HCEC 1CT (cell line): ENCODE measurements at regions not wholly inside any gene's neighbourhood (a gene's known extent, or its start where the extent isn't known, plus 50 kb on each side); places are given as distances from the start of the nearest gene placed in this dataset.

ENCODE experiments used
- DNase-seq: peaks from one replicate; pipeline ENCODE4 v3.0.0-alpha.2; 2017

- DNase-seq, result peak; percentile 70
These were observed 205.5 kb upstream of the SLC24A2 start for GRCh38 chr9:19994296-19994695.

DNA sequence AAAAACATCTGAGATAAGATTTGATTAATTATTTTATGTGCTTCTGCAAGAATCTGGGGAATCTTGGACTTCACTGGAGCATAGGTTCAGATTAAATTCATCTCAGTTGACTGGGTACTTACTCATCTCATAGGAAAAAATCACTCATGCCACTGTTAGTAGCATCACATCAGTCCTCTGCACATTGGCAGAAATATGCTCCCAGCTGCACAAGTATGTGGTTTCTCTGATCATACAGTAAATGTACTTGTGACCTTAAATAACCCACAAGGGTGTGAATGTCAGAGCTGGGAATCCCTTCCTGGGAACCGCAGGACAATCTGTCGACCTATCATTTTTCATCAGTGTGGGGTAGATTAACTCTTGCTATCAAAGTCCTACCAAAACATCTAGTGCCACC is 203.7 kb upstream of the SLC24A2 start:
- peak; percentile 98 for DNase-seq

- peak; percentile 41 for DNase-seq
These were observed 200.4 kb upstream of the SLC24A2 start for GRCh38 chr9:19989213-19989612.

DNA sequence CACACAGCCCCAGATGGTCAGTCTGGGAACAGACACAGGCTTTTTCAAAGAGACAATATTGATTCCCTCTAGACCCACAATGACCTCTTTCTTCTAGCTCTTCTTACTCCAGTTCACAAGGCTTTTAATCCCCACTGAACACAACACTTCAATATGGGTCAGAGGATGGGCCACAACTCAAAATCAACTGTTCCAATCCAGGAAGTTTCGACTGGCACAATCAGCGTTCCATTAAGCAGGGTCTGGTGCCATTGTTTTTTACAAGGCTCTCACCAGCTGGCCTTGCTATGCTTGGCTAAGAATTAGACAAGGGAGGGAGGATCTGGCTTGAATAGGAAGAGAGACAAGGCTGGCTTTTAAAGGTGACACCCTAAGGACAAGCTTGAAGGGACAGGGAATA is 199.4 kb upstream of the SLC24A2 start:
- DNase-seq, result no peak

DNA sequence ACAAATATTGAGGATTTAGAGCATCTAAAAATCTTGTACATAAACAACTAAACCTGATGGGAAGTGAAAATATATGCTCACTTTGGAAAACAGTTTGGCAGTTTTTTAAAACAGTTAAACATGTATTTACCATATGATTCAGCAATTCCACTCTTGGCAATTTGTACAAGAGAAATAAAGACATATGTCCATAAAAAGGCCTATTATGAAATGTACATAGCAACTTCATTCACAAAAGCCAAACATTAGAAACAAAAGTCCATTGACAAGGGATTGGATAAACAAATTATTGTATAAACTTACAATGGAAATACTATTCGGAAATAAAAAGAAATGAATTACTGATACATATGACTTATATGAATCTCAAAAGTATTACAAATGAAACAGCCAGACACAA is 196.2 kb upstream of the SLC24A2 start:
- DNase-seq, result no peak

DNA sequence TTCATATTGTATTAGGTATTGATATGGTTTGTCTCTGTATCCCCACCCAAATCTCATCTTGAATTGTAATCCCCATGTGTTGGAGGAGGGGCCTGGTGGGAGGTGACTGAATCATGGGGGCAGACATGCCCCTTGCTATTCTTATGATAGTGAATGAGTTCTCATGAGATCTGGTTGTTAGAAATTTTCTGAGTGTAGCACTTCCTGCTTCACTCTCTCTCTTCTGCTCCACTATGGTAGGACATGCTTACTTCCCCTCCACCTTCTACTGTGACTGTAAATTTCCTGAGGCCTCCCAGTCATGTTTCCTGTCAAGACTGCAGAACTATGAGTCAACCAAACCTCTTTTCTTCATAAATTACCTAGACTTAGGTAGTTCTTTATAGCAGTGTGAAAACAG is 187.4 kb upstream of the SLC24A2 start:
- peak; percentile 35 for DNase-seq

- DNase-seq, result peak; percentile 62
These were observed 186.7 kb upstream of the SLC24A2 start for GRCh38 chr9:19975499-19975898.

DNA sequence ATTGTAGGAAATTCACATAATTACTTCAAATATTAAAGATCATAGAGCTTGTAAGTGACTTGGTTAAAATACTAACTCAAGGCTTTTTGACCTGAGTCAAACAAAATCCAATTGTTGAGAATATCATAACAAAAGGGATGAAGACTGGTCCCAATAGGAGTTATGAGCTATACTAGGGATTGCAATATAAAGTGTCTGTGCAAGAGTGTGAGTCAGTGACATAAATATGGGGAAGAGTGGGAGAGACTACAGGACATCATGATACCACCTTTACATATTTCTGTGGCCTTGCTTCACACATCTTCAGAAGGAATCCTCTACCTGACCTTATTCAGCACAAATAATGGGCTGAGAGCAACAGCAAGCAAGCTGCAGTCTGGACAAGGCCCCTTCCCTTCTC is 180.9 kb upstream of the SLC24A2 start:
- peak; percentile 83 for DNase-seq

DNA sequence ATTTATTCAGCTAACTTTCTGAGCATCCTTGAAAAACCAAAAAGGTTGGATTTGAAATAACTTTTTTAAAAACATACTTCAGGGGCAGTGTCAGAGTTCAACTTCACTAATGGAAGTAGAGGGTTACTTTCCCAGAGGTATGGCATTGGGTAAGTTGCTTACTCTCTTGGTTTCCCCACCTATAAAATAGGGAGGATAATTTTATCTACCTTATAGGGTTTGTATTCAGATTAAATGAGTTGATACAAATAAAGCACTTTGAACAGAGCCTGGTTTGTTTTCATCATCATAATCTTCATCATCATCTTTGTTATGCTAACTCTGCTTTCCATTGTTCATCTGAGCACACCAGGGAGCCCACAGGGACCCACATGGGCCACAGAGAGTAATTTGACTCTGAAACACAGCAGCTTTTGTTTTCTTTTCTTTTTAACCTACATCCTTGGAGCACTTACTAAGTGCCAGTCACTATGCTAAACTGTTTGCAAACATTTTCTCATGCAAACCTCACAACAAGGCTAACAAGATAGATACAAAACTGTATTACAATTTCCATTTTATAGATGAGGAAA is 179.1 kb upstream of the SLC24A2 start:
- DNase-seq, result no peak

DNA sequence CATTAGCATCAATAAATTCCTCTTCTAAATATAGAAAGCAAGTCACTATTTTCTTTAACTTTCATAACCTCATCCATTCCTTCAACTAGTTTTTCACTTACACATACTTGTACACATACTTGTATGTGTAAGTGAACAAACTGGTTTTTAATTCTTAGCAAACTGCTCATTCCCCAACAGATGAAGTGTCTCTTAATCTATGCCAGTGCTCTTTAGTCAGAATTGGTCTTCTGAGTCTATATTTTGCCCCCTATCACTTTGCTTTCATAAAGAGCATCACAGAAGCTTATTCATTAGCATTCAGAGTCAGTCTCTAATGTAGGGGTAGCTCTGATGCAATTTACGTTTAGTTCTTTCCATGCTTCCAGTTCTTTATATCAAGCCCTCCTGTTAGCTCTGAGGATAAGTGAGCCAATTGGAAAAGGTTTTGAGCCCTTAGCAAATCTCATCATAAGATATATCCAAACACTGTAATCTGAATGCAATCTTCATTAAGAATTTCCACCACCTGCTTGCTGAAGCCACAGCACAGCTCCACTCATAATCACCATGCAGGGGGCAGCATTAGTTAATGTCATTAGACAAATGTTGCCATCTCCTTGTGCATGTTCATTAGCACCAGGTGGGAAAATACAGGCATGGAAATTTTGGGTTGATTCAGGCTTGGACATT is 178.5 kb upstream of the SLC24A2 start:
- no peak for DNase-seq

GRCh38 chr9:19965336-19965735 is 176.5 kb upstream of the SLC24A2 start:
- peak; percentile 32 for DNase-seq

DNA sequence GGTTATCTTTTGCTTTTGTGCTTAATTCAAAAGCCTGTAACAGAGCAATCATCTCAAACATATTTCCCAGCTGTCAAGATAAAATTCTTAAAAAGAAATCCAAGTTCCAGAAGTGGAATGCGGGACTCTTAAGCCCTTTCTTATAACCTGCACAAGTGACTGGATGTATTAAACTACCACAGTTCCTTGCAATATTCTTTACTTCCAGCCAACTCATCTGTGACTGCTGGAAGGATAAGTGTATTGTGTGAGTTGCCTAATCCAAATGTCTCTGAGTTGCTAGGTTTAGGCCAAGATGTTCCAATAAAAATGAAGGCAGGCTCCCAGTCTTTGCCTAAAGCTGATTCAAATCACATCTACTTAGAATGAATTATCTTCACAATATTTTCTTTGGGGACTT is 159.2 kb upstream of the SLC24A2 start:
- DNase-seq, result no peak

DNA sequence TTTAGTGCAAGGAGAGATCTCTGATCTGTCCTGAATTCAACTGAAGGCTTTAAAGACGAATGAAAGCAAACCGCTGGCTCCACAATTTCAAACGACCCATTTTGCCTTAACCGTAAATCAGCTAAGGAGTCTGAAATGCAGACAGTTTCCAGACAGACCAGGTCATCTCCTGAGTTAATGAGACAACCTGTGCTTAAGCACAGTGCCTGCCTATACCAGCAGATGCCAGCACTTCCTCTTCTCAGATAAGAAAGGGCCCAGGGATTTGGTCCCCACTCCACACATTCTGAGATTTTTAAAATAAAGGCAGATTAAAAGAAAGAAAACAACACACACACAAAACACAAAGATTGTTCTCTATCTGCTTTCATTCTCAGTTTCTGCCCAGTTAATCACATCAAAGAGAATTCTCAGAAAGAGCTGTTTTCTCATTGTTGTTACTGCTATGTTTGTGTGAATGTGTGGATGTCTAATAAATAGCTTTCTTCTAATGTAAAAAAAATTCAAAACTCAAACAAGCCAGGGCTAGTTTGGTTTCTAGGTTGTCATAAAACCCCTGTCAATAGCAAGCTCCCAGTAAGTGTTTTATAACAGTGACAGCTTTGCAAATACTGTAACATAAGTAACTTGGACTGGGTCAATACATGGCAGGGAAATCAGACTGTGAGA is 157.7 kb upstream of the SLC24A2 start:
- DNase-seq, result peak; percentile 71

DNA sequence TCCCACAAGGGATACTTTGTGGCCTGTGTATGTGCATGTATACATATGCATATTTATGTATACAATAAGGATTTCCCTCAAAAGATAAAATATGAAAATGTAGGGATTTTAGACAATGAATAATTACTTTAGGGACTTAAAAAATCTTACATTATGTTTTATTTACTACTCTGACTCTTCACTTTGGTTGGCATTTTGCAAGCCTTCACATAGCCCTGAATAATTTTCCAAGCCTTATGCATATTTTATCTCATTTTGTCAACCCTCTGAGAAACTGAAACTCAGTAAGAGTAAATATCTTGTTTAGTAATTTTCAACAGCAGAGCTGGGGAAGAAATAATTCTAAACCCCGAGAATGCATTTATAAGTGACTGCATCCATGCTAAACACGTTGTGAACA is 153.0 kb upstream of the SLC24A2 start:
- no peak for DNase-seq

GRCh38 chr9:19940811-19941535 is 152.1 kb upstream of the SLC24A2 start:
- DNase-seq, result no peak

DNA sequence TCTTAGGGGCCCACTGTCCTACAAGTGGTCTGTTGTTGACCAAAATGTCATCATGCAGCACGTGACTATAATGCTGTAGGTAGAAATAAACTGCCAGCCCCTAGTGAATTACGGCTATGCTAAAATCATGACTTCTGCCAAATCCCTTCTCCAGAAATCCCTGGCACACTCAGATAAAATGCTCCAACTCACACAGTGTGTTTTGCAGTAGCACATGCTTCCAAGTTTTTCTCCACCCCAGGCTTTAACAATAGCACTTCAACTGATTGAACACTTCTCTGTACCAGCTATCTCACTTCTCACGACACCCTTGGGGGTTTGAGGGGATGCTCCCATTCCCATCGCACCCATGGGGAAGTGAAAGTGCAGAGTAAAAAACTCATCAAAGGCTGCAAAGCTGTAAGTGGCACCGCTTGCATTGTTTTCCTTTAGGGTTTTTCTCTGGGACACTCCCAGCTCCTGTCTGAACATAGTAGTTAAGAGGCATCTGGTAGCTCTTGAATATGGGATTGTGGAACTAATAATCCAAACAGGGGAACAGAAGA is 151.0 kb upstream of the SLC24A2 start:
- DNase-seq, result no peak

DNA sequence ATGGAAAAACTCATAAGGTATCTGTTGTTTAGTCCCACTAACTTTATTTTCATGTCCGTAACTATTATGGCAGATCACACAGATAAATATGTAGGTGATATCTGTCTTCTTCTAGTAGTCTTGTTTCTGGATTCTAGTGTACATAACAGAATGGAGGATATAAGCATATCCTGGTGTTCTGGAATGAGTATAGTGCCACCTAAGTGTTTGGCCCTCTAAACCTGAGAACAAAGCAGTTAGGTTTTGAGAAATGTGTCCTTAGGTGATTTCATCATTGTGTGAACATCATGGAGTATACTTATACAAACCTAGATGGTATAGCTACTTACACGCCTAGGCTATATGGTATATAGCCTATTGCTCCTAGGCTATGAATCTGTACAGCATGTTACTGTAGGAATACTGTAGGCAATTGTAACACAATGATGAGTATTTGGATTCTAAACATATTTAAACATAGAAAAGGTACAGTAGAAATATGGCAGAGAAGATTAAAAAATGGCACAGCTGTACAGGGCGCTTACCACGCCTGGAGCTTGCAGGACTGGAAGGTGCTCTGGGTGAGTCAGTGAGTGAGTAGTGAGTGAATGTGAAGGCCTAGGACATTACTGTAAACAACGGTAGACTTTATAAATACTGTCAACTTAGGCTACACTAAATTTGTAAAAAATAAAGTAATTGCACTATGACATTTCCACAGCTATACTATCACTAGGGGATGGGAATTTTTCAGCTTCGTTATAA is 150.3 kb upstream of the SLC24A2 start:
- DNase-seq, result peak; percentile 31

DNA sequence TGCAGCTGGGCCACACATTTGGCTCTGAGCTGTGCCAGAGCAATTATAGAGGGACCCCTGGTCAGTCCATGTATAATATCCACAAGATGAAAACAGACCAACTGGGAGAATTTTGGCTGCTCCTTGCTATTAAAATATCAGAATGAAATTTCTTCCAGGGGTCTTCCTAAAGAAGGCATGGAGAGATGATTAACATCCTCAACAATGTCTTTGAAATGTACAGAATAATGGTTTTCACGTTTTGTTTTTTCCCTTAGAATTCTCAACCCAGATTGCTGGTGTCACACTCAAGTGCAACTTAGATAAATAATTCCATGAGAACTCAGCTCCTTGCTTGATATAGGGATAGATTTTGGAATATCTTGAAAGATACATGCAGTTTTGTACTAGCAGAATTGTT is 148.3 kb upstream of the SLC24A2 start:
- DNase-seq, result no peak

DNA sequence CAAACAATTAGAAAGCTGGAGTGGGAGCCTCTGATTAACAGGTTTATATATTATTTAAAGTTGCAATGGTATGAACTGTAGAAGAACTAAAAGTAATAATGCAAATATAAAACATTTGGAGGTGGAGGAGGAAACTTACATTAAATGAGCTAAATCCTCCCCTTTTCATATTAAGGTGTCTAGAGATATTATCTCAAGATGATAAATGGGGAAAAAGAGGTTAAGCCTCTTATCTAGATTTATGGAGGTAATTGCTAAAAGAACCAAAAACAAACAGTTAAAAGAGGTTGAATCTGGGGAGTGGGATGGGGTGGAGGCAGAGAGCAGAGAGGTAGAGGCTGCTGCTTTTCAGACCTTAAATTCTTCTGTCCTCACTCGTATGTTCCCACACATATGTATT is 147.8 kb upstream of the SLC24A2 start:
- DNase-seq, result no peak

GRCh38 chr9:19935422-19935821 is 146.6 kb upstream of the SLC24A2 start:
- no peak for DNase-seq

GRCh38 chr9:19934301-19934871 is 145.5 kb upstream of the SLC24A2 start:
- no peak for DNase-seq

GRCh38 chr9:19931098-19931890 is 142.5 kb upstream of the SLC24A2 start:
- DNase-seq, result no peak
